Activated CD4-positive, alpha-beta T cell treated with anti-CD3 and anti-CD28 coated beads for 36 hours (primary cell): ENCODE measurements at regions not wholly inside any gene's neighbourhood (a gene's known extent, or its start where the extent isn't known, plus 50 kb on each side); places are given as distances from the start of the nearest gene placed in this dataset.

Experiments
- ATAC-seq: fragments of 200-7000 bp; cut with Tn5 transposase; one replicate; pipeline ENCODE4 v1.10.0; 2021; ENCODE audit warnings: mild to moderate bottlenecking, moderate library complexity
- CTCF ChIA-PET: fragments of 350-600 bp; sonication (Branson Sonifier 250); formaldehyde crosslinking; loops from one replicate; lab custom pipeline; 2021; ENCODE audit warnings: antibody characterized with exemption; lab: Charles Lee
- POLR2A ChIA-PET: fragments of 350-600 bp; sonication (Branson Sonifier 250); formaldehyde crosslinking; loops from one replicate; lab custom pipeline; 2021; ENCODE audit warnings: antibody characterized with exemption, inconsistent platforms; lab: Charles Lee
- DNase-seq: peaks from one replicate; pipeline ENCODE4 v3.0.0-alpha.2; 2020
- H3K27ac Mint-ChIP-seq: one replicate; pipeline ENCODE4 v1.8.0; 2021; ENCODE audit warnings: mixed read lengths
- H3K27me3 Mint-ChIP-seq: one replicate; pipeline ENCODE4 v1.8.0; 2021; ENCODE audit warnings: mixed read lengths
- H3K36me3 Mint-ChIP-seq: one replicate; pipeline ENCODE4 v1.8.0; 2021; ENCODE audit warnings: low read depth, mixed read lengths
- H3K4me1 Mint-ChIP-seq: one replicate; pipeline ENCODE4 v1.8.0; 2021; ENCODE audit warnings: mixed read lengths
- H3K4me3 Mint-ChIP-seq: one replicate; pipeline ENCODE4 v1.8.0; 2021; ENCODE audit warnings: mild to moderate bottlenecking, moderate library complexity, mixed read lengths
- H3K9me3 Mint-ChIP-seq: one replicate; pipeline ENCODE4 v1.8.0; 2021; ENCODE audit warnings: low read depth, mixed read lengths
- intact Hi-C, 2 experiments: fragments of 100-400 bp; cut with DNase I in 1 of 2; cut with micrococcal nuclease in 1 of 2; formaldehyde crosslinking; loops; one replicate each; pipeline versions ENCODE4 v1.14.2 to v1.15.1; 2022 to 2024; cut with DNase I, micrococcal nuclease

GRCh38 chr13:21946964-21947363 is 276.1 kb downstream of the FGF9 start:
- ChIA-PET CTCF (no interaction called here), POLR2A (no interaction called here)
- H3K27ac Mint-ChIP-seq: no peak overlapping the region
- intact Hi-C loops: no loop called here
- no peak overlapping the region for H3K4me3 Mint-ChIP-seq
- H3K36me3 Mint-ChIP-seq: peaks cover 9% of the 10 kb centered on the region
- H3K4me1 Mint-ChIP-seq: no peaks in the 10 kb centered on the region
- H3K9me3 Mint-ChIP-seq: peaks cover 24% of the 10 kb centered on the region
- ATAC-seq (no peak), DNase-seq (no peak)
- no peaks in the 10 kb centered on the region for H3K27me3 Mint-ChIP-seq

- ChIA-PET POLR2A (no interaction called here), CTCF (no interaction called here)
- Mint-ChIP-seq H3K27ac (no peak overlapping the region), H3K36me3 (peaks cover 9% of the 10 kb centered on the region), H3K27me3 (no peaks in the 10 kb centered on the region), H3K4me3 (no peak overlapping the region), H3K9me3 (peaks cover 17% of the 10 kb centered on the region), H3K4me1 (no peaks in the 10 kb centered on the region)
- DNase-seq (no peak), ATAC-seq (no peak)
- intact Hi-C loops: no loop called here
Observed at GRCh38 chr13:21948769-21949474, 278.0 kb downstream of the FGF9 start.

GRCh38 chr13:21949818-21950429 is 279.1 kb downstream of the FGF9 start:
- POLR2A ChIA-PET: no interaction called here

GRCh38 chr13:21956666-21957065 is 285.8 kb downstream of the FGF9 start:
- H3K4me1 Mint-ChIP-seq: no peaks in the 10 kb centered on the region
- no peak for ATAC-seq
- intact Hi-C loops: no loop called here
- peaks cover 19% of the 10 kb centered on the region for H3K9me3 Mint-ChIP-seq
- peaks cover 8% of the 10 kb centered on the region for H3K27me3 Mint-ChIP-seq
- ChIA-PET POLR2A (no interaction called here), CTCF (interaction anchor here (0.7 to 1.2 kb wide), 2 partner anchors 9 to 194 kb away, joined by 3 to 4 read pairs; no protein-coding TSS in a partner anchor)
- no peak overlapping the region for H3K4me3 Mint-ChIP-seq
- H3K27ac Mint-ChIP-seq: no peak overlapping the region
- no peak for DNase-seq
- H3K36me3 Mint-ChIP-seq: no peaks in the 10 kb centered on the region

More at GRCh38 chr13:21949818-21950429, 279.1 kb downstream of the FGF9 start:
- DNase-seq (no peak), ATAC-seq (no peak)
- intact Hi-C loops: no loop called here
- Mint-ChIP-seq H3K27me3 (no peaks in the 10 kb centered on the region), H3K27ac (no peak overlapping the region), H3K4me1 (no peaks in the 10 kb centered on the region), H3K4me3 (no peak overlapping the region), H3K36me3 (peaks cover 8% of the 10 kb centered on the region), H3K9me3 (peaks cover 10% of the 10 kb centered on the region)
- CTCF ChIA-PET: interaction anchor here (0.7 kb wide), 1 partner anchor 312 kb away, joined by 3 read pairs; no protein-coding TSS in a partner anchor

- peaks cover 8% of the 10 kb centered on the region for H3K27me3 Mint-ChIP-seq
Observed at GRCh38 chr13:21957833-21958232, 287.0 kb downstream of the FGF9 start.

GRCh38 chr13:21960108-21960507 is 289.2 kb downstream of the FGF9 start:
- no peaks in the 10 kb centered on the region for H3K4me1 Mint-ChIP-seq
- H3K27ac Mint-ChIP-seq: no peak overlapping the region
- H3K36me3 Mint-ChIP-seq: no peaks in the 10 kb centered on the region
- intact Hi-C loops: no loop called here
- DNase-seq: no peak
- CTCF ChIA-PET: interaction anchor here (0.9 kb wide), 1 partner anchor 47 kb away, joined by 3 read pairs; no protein-coding TSS in a partner anchor
- no peak overlapping the region for H3K4me3 Mint-ChIP-seq
- POLR2A ChIA-PET: no interaction called here
- peaks cover 8% of the 10 kb centered on the region for H3K27me3 Mint-ChIP-seq
- H3K9me3 Mint-ChIP-seq: peaks cover 25% of the 10 kb centered on the region
- ATAC-seq: no peak

More at GRCh38 chr13:21957833-21958232, 287.0 kb downstream of the FGF9 start:
- intact Hi-C loops: no loop called here
- ChIA-PET CTCF (interaction anchor here (0.6 to 0.8 kb wide), 2 partner anchors 800 to 1041 kb away, joined by 3 to 4 read pairs; no protein-coding TSS in a partner anchor), POLR2A (no interaction called here)
- Mint-ChIP-seq H3K9me3 (peaks cover 25% of the 10 kb centered on the region), H3K4me1 (no peaks in the 10 kb centered on the region), H3K4me3 (no peak overlapping the region), H3K36me3 (no peaks in the 10 kb centered on the region), H3K27ac (no peak overlapping the region)
- no peak for DNase-seq
- ATAC-seq: no peak

GRCh38 chr13:21964686-21965085 is 293.8 kb downstream of the FGF9 start:
- no peaks in the 10 kb centered on the region for H3K4me1 Mint-ChIP-seq
- H3K9me3 Mint-ChIP-seq: peaks cover 13% of the 10 kb centered on the region
- H3K27me3 Mint-ChIP-seq: peaks cover 2% of the 10 kb centered on the region
- ATAC-seq: no peak
- H3K36me3 Mint-ChIP-seq: no peaks in the 10 kb centered on the region
- intact Hi-C loops: no loop called here
- no peak for DNase-seq
- ChIA-PET POLR2A (no interaction called here), CTCF (no interaction called here)
- H3K27ac Mint-ChIP-seq: no peak overlapping the region
- H3K4me3 Mint-ChIP-seq: no peak overlapping the region

GRCh38 chr13:21965095-21965494 is 294.2 kb downstream of the FGF9 start:
- Mint-ChIP-seq H3K9me3 (peaks cover 13% of the 10 kb centered on the region), H3K27me3 (peaks cover 2% of the 10 kb centered on the region), H3K4me3 (no peak overlapping the region), H3K36me3 (no peaks in the 10 kb centered on the region), H3K4me1 (no peaks in the 10 kb centered on the region), H3K27ac (no peak overlapping the region)
- no peak for ATAC-seq
- CTCF ChIA-PET: no interaction called here
- no peak for DNase-seq
- POLR2A ChIA-PET: no interaction called here
- intact Hi-C loops: no loop called here

GRCh38 chr13:21966014-21966413 is 295.1 kb downstream of the FGF9 start:
- H3K27me3 Mint-ChIP-seq: peaks cover 2% of the 10 kb centered on the region
- ChIA-PET CTCF (interaction anchor here (1.1 kb wide), 1 partner anchor 10 kb away, joined by 3 read pairs; no protein-coding TSS in a partner anchor), POLR2A (no interaction called here)

GRCh38 chr13:21967871-21968270 is 297.0 kb downstream of the FGF9 start:
- H3K27me3 Mint-ChIP-seq: peaks cover 2% of the 10 kb centered on the region
- no peaks in the 10 kb centered on the region for H3K4me1 Mint-ChIP-seq
- H3K27ac Mint-ChIP-seq: no peak overlapping the region
- CTCF ChIA-PET: no interaction called here
- no peaks in the 10 kb centered on the region for H3K9me3 Mint-ChIP-seq
- H3K36me3 Mint-ChIP-seq: no peaks in the 10 kb centered on the region
- no peak overlapping the region for H3K4me3 Mint-ChIP-seq
- intact Hi-C loops: no loop called here
- POLR2A ChIA-PET: no interaction called here
- ATAC-seq: no peak
- DNase-seq: no peak

More at GRCh38 chr13:21966014-21966413, 295.1 kb downstream of the FGF9 start:
- DNase-seq (no peak), ATAC-seq (no peak)
- peaks cover 12% of the 10 kb centered on the region for H3K9me3 Mint-ChIP-seq
- no peak overlapping the region for H3K27ac Mint-ChIP-seq
- no peaks in the 10 kb centered on the region for H3K36me3 Mint-ChIP-seq
- no peaks in the 10 kb centered on the region for H3K4me1 Mint-ChIP-seq
- no peak overlapping the region for H3K4me3 Mint-ChIP-seq
- intact Hi-C loops: no loop called here

- intact Hi-C loops: no loop called here
- H3K27ac Mint-ChIP-seq: no peak overlapping the region
- CTCF ChIA-PET: no interaction called here
- no peak for ATAC-seq
- H3K9me3 Mint-ChIP-seq: no peaks in the 10 kb centered on the region
- H3K4me3 Mint-ChIP-seq: no peak overlapping the region
- peaks cover 2% of the 10 kb centered on the region for H3K27me3 Mint-ChIP-seq
- no peaks in the 10 kb centered on the region for H3K36me3 Mint-ChIP-seq
- DNase-seq: no peak
- POLR2A ChIA-PET: no interaction called here
- no peaks in the 10 kb centered on the region for H3K4me1 Mint-ChIP-seq
Observed at GRCh38 chr13:21970172-21970571, 299.3 kb downstream of the FGF9 start.

- Mint-ChIP-seq H3K9me3 (no peaks in the 10 kb centered on the region), H3K4me3 (no peak overlapping the region), H3K27ac (no peak overlapping the region), H3K4me1 (no peaks in the 10 kb centered on the region), H3K36me3 (no peaks in the 10 kb centered on the region), H3K27me3 (peaks cover 2% of the 10 kb centered on the region)
- intact Hi-C loops: no loop called here
- DNase-seq (no peak), ATAC-seq (no peak)
- ChIA-PET POLR2A (no interaction called here), CTCF (no interaction called here)
Observed at GRCh38 chr13:21970918-21971317, 300.0 kb downstream of the FGF9 start.
